ENCODE measurements at regions not wholly inside any gene's neighbourhood (a gene's known extent, or its start where the extent isn't known, plus 50 kb on each side); places are given as distances from the start of the nearest gene placed in this dataset.
"Not testable (repeated sequence)": the region's sequence is repeated elsewhere in the genome, so short reads cannot be mapped to it uniquely, and the experiment has no call there.

DNA sequence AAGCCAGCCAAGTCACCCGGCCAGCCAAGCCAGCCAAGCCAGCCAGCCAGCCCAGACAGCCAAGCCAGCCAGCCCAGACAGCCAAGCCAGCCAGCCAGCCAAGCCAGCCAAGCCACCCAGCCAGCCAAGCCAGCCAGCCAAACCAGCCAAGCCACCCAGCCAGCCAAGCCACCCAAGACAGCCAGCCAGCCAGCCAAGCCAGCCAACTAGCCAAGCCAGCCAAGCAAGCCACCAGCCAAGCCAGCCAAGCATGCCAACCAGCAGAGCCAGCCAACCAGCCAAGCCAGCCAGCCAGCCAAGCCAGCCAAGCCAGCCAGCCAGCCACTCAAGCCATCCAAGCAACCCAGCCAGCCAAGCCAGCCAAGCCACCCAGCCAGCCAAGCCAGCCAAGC is 323.1 kb upstream of the PLGLB2 start:
- TF ChIP-seq, protein P1, sequence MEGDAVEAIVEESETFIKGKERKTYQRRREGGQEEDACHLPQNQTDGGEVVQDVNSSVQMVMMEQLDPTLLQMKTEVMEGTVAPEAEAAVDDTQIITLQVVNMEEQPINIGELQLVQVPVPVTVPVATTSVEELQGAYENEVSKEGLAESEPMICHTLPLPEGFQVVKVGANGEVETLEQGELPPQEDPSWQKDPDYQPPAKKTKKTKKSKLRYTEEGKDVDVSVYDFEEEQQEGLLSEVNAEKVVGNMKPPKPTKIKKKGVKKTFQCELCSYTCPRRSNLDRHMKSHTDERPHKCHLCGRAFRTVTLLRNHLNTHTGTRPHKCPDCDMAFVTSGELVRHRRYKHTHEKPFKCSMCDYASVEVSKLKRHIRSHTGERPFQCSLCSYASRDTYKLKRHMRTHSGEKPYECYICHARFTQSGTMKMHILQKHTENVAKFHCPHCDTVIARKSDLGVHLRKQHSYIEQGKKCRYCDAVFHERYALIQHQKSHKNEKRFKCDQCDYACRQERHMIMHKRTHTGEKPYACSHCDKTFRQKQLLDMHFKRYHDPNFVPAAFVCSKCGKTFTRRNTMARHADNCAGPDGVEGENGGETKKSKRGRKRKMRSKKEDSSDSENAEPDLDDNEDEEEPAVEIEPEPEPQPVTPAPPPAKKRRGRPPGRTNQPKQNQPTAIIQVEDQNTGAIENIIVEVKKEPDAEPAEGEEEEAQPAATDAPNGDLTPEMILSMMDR (IDR thresholded peaks at IDR 0.05; ENCODE audit: low read length) = not testable (repeated sequence)
- TF ChIP-seq EZH2 (IDR thresholded peaks at IDR 0.05; ENCODE audit: borderline replicate concordance, low read length) = not testable (repeated sequence)
